ENCODE measurements at regions not wholly inside any gene's neighbourhood (a gene's known extent, or its start where the extent isn't known, plus 50 kb on each side); places are given as distances from the start of the nearest gene placed in this dataset.

DNA sequence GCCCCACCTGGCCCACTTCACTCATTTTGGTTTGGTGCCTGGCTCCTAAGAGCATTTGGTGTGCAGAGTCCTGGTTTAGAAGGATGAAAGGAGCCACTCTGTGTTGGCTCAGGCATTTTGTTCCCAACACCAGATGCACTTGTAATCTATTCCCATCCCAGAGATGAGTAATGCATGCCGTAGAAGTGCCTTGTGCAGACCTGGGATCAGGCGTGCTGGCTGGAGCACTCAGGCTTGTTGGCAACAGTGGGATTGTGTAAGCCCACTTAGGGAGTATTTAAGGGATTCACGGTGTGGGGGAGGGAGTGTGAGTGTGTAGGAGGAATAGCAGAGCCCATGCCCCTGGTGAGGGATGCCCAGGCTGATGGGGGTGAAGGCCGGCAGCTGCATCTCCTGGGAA is 501.5 kb upstream of the TBX3 start:
- no peak for TF ChIP-seq POLR2A (IDR thresholded peaks at IDR 0.05)
- TF ChIP-seq, protein P1, sequence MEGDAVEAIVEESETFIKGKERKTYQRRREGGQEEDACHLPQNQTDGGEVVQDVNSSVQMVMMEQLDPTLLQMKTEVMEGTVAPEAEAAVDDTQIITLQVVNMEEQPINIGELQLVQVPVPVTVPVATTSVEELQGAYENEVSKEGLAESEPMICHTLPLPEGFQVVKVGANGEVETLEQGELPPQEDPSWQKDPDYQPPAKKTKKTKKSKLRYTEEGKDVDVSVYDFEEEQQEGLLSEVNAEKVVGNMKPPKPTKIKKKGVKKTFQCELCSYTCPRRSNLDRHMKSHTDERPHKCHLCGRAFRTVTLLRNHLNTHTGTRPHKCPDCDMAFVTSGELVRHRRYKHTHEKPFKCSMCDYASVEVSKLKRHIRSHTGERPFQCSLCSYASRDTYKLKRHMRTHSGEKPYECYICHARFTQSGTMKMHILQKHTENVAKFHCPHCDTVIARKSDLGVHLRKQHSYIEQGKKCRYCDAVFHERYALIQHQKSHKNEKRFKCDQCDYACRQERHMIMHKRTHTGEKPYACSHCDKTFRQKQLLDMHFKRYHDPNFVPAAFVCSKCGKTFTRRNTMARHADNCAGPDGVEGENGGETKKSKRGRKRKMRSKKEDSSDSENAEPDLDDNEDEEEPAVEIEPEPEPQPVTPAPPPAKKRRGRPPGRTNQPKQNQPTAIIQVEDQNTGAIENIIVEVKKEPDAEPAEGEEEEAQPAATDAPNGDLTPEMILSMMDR (IDR thresholded peaks at IDR 0.05) = no peak

Measured in Peyer's patch (tissue), 4 donors.